HCT116 (cell line): ENCODE measurements at regions not wholly inside any gene's neighbourhood (a gene's known extent, or its start where the extent isn't known, plus 50 kb on each side); places are given as distances from the start of the nearest gene placed in this dataset.

Experiments used
- ATAC-seq: fragments of 200-7000 bp; cut with Tn5 transposase; 2 replicates; pipeline ENCODE4 v1.9.1; 2020; ENCODE audit warnings: mild to moderate bottlenecking, moderate library complexity
- BruUV-seq: library from RNA; stranded (reverse); fragments of 400-500 nt; replicated peaks from 2 replicates; lab custom pipeline; 2021; lab: Mats Ljungman, UMichigan
- CTCF ChIA-PET: fragments of 300-600 bp; sonication (Branson Sonifier 250); formaldehyde crosslinking; loops from one replicate; lab custom pipeline; 2021; ENCODE audit warnings: antibody characterized with exemption; lab: Charles Lee
- POLR2A ChIA-PET: fragments of 300-600, 350-600 bp; sonication (Branson Sonifier 250); formaldehyde crosslinking; loops from one replicate; lab custom pipeline; 2021; ENCODE audit warnings: antibody characterized with exemption; lab: Charles Lee
- RAD21 ChIA-PET, 2 experiments: fragments of 300-600 bp; sonication (Branson Sonifier 250); formaldehyde crosslinking; loops; one replicate each; lab custom pipeline; 2023; ENCODE audit warnings: low total read pairs in 2 of 2; ENCODE audit not compliant: uncharacterized antibody in 2 of 2, unreplicated experiment in 2 of 2, low non-redundant PET in 1 of 2; lab: Charles Lee
- DNase-seq: peaks from one replicate; pipeline ENCODE4 v3.0.0-alpha.2; 2010; ENCODE audit warnings: low read depth, low spot score
- H2AFZ ChIP-seq: fragments of 200-600 bp; shearing (Covaris generic), sonication (generic); 2 replicates; pipeline ENCODE4 v1.6.1; 2017; ENCODE audit warnings: low read depth, mixed run types, mixed read lengths, antibody characterized with exemption, low read length; ENCODE audit not compliant: poor library complexity, severe bottlenecking
- H3K27ac ChIP-seq: 2 replicates; pipeline ENCODE4 v1.5.1; 2012; ENCODE audit warnings: low read depth, low read length
- H3K27me3 ChIP-seq: fragments of 200-600 bp; sonication (generic); 2 replicates; pipeline ENCODE4 v1.6.1; 2016; ENCODE audit warnings: mixed run types, low read length, mixed read lengths; ENCODE audit not compliant: insufficient read depth
- H3K36me3 ChIP-seq, 2 experiments: fragments of 200-500 bp in 1 of 2; fragments of 200-600 bp in 1 of 2; sonication (Bioruptor generic) in 1 of 2; sonication (generic) in 1 of 2; 2 replicates each; pipeline versions ENCODE4 v1.5.1 to v1.6.1; 2014 to 2016; ENCODE audit warnings: low read length in 2 of 2, inconsistent platforms in 1 of 2, mixed read lengths in 1 of 2, mixed run types in 1 of 2; ENCODE audit not compliant: insufficient read depth in 2 of 2, control insufficient read depth in 1 of 2
- H3K4me1 ChIP-seq, 2 experiments: fragments of 200-600 bp in 1 of 2; sonication (generic) in 1 of 2; 2 replicates each; pipeline versions ENCODE4 v1.5.1 to v1.6.1; 2012 to 2017; ENCODE audit warnings: low read length in 2 of 2, inconsistent platforms in 1 of 2, mild to moderate bottlenecking in 1 of 2, mixed read lengths in 1 of 2, mixed run types in 1 of 2, moderate library complexity in 1 of 2; ENCODE audit not compliant: insufficient read depth in 2 of 2, control insufficient read depth in 1 of 2
- H3K4me2 ChIP-seq: fragments of 200-600 bp; sonication (generic); 2 replicates; pipeline ENCODE4 v1.6.1; 2017; ENCODE audit warnings: mixed run types, low read length, mixed read lengths
- H3K4me3 ChIP-seq, 2 experiments: fragments of 200-600 bp in 1 of 2; sonication (generic) in 1 of 2; replicated peaks in 1 of 2; 2 replicates each; pipeline ENCODE4 v1.5.1; 2011 to 2016; ENCODE audit warnings: low read length in 2 of 2, control low read depth in 1 of 2, low read depth in 1 of 2, mild to moderate bottlenecking in 1 of 2, mixed read lengths in 1 of 2, mixed run types in 1 of 2
- H3K79me2 ChIP-seq: fragments of 200-600 bp; sonication (generic); 2 replicates; pipeline ENCODE4 v1.6.1; 2017; ENCODE audit warnings: mild to moderate bottlenecking, mixed run types, low read length, moderate library complexity, mixed read lengths; ENCODE audit not compliant: insufficient read depth
- H3K9ac ChIP-seq: fragments of 200-600 bp; sonication (generic); 2 replicates; pipeline ENCODE4 v1.6.1; 2016; ENCODE audit warnings: low read length, mixed read lengths
- H3K9me2 ChIP-seq: fragments of 200-600 bp; sonication (generic), shearing (Covaris generic); 2 replicates; pipeline ENCODE4 v1.6.1; 2017; ENCODE audit warnings: mixed run types, mild to moderate bottlenecking, moderate library complexity; ENCODE audit not compliant: insufficient read depth
- H3K9me3 ChIP-seq, 2 experiments: fragments of 200-500 bp in 1 of 2; fragments of 200-600 bp in 1 of 2; sonication (Bioruptor generic) in 1 of 2; sonication (generic) in 1 of 2; 2 replicates each; pipeline ENCODE4 v1.6.1; 2014 to 2017; ENCODE audit warnings: low read length in 2 of 2, mixed read lengths in 2 of 2, inconsistent platforms in 1 of 2, low read depth in 1 of 2, mild to moderate bottlenecking in 1 of 2, mixed run types in 1 of 2, moderate library complexity in 1 of 2; ENCODE audit not compliant: control insufficient read depth in 1 of 2, insufficient read depth in 1 of 2
- H4K20me1 ChIP-seq: fragments of 200-600 bp; sonication (generic), shearing (Covaris generic); 2 replicates; pipeline ENCODE4 v1.6.1; 2017; ENCODE audit warnings: mixed run types, mild to moderate bottlenecking, moderate library complexity; ENCODE audit not compliant: insufficient read depth
- EGR1 ChIP-seq: IDR thresholded peaks from 2 replicates; pipeline ENCODE4 v1.6.1; 2012; ENCODE audit warnings: low read depth
- EZH2 ChIP-seq: fragments of 200-600 bp; sonication (generic); IDR thresholded peaks from 2 replicates; pipeline ENCODE4 v1.6.1; 2017; ENCODE audit warnings: antibody characterized with exemption, mixed run types
- EZH2phosphoT487 ChIP-seq: fragments of 200-600 bp; IDR thresholded peaks from 2 replicates; pipeline ENCODE4 v1.6.1; 2018; ENCODE audit warnings: antibody characterized with exemption, borderline replicate concordance
- FOSL1 ChIP-seq: IDR thresholded peaks from 2 replicates; pipeline ENCODE4 v1.6.1; 2012; ENCODE audit warnings: low read depth
- POLR2A ChIP-seq: IDR thresholded peaks from 2 replicates; pipeline ENCODE4 v1.7.0; 2011; ENCODE audit warnings: borderline replicate concordance; ENCODE audit not compliant: insufficient read depth, insufficient read length; ENCODE audit errors: extremely low read depth
- SP1 ChIP-seq: IDR thresholded peaks from 2 replicates; pipeline ENCODE4 v1.6.1; 2012; ENCODE audit warnings: low read depth
- YY1 ChIP-seq: IDR thresholded peaks from 2 replicates; pipeline ENCODE4 v1.6.1; 2011; ENCODE audit warnings: low read length, low read depth, moderate library complexity, mild to moderate bottlenecking; ENCODE audit not compliant: insufficient replicate concordance; ENCODE audit errors: extremely low read depth
- ZNF274 ChIP-seq: fragments of 200-500 bp; sonication (Bioruptor generic); IDR thresholded peaks from 2 replicates; pipeline ENCODE4 v1.6.1; 2014; ENCODE audit warnings: mild to moderate bottlenecking, low read depth, low read length, inconsistent platforms
- intact Hi-C: fragments of 100-400 bp; cut with micrococcal nuclease; formaldehyde crosslinking; loops from 2 replicates; pipeline ENCODE4 v1.10.0; 2022
- TF ChIP-seq, protein P1 (sequence below), 3 experiments: fragments of 200-600 bp in 1 of 3; sonication (generic) in 1 of 3; IDR thresholded peaks in 2 of 3; conservative IDR thresholded peaks in 1 of 3; 2 replicates each; pipeline ENCODE4 v1.5.1; 2012 to 2017; ENCODE audit warnings: low read depth in 2 of 3, low read length in 2 of 3, antibody characterized with exemption in 1 of 3, borderline replicate concordance in 1 of 3, control low read depth in 1 of 3, mild to moderate bottlenecking in 1 of 3, mixed read lengths in 1 of 3, mixed run types in 1 of 3, moderate library complexity in 1 of 3; ENCODE audit not compliant: insufficient read depth in 1 of 3
- TF ChIP-seq, protein P2 (sequence below): IDR thresholded peaks from 2 replicates; pipeline ENCODE4 v1.6.1; 2012; ENCODE audit warnings: low read depth

DNA sequence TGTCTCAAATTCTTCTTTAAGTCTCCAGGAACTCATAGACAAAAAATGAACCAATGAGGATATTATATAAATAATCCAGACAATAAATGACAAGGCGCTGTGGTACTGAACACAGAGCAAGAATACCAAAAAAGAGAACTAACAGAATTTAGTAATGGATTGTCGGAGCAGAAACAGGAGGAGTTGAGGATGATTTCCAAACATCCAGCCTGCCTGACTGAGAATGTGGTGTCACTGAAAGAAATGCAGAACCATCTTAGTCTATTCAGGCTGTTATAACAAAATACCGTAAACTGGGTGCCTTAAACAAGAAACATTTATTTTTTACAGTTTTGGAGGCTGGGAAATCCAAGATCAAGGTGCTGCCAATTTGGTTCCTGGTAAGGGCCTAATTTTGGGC, 79.7 kb downstream of the RGS2 start:
- H3K4me3 ChIP-seq: no peak overlapping the region
- TF ChIP-seq POLR2A (no peak), EZH2phosphoT487 (no peak), EGR1 (no peak), YY1 (no peak), ZNF274 (no peak), EZH2 (no peak)
- TF ChIP-seq, protein P1, sequence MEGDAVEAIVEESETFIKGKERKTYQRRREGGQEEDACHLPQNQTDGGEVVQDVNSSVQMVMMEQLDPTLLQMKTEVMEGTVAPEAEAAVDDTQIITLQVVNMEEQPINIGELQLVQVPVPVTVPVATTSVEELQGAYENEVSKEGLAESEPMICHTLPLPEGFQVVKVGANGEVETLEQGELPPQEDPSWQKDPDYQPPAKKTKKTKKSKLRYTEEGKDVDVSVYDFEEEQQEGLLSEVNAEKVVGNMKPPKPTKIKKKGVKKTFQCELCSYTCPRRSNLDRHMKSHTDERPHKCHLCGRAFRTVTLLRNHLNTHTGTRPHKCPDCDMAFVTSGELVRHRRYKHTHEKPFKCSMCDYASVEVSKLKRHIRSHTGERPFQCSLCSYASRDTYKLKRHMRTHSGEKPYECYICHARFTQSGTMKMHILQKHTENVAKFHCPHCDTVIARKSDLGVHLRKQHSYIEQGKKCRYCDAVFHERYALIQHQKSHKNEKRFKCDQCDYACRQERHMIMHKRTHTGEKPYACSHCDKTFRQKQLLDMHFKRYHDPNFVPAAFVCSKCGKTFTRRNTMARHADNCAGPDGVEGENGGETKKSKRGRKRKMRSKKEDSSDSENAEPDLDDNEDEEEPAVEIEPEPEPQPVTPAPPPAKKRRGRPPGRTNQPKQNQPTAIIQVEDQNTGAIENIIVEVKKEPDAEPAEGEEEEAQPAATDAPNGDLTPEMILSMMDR (IDR thresholded peaks at IDR 0.05 in 2 of 3, conservative IDR thresholded peaks at IDR 0.05 in 1 of 3; ENCODE audit: borderline replicate concordance in 1 of 3, insufficient read depth in 1 of 3, low read depth in 2 of 3, low read length in 2 of 3): no peak
- no peak overlapping the region for H3K4me2 ChIP-seq
- DNase-seq (no peak), ATAC-seq (no peak)
- H3K36me3 ChIP-seq: no peaks in the 10 kb centered on the region
- no peaks in the 10 kb centered on the region for H3K9me3 ChIP-seq
- CTCF ChIA-PET: no interaction called here
- H4K20me1 ChIP-seq: no peaks in the 10 kb centered on the region
- POLR2A ChIA-PET: no interaction called here
- no peaks in the 10 kb centered on the region for H3K9me2 ChIP-seq
- RAD21 ChIA-PET: no interaction called here
- H2AFZ ChIP-seq: no peak overlapping the region
- H3K27ac ChIP-seq: no peak overlapping the region
- BruUV-seq: no TSS peak
- H3K27me3 ChIP-seq: no peaks in the 10 kb centered on the region
- no peaks in the 10 kb centered on the region for H3K79me2 ChIP-seq
- intact Hi-C loops: no loop called here
- no peak overlapping the region for H3K9ac ChIP-seq
- no peaks in the 10 kb centered on the region for H3K4me1 ChIP-seq

DNA sequence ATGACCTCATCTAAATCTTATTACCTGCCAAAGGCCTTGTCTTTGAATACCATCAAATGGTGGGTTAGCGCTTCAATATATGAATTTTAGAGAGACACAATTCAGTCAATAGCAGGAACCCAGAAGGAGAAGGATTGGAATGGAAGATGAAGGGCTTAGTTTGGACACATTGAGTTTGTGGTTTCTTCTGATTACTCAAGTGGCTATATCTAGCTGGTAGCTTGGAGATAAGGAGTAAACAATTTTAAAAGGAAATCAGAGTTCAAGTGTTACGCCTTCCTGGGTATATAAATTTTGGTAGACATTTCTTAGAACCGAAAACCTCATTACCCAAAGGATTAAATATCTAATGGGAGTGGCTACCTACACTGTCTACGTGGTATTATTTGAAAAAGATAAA, 80.2 kb downstream of the RGS2 start:
- H3K27me3 ChIP-seq: no peaks in the 10 kb centered on the region
- no peaks in the 10 kb centered on the region for H3K9me2 ChIP-seq
- no peak overlapping the region for H3K9ac ChIP-seq
- no peaks in the 10 kb centered on the region for H3K79me2 ChIP-seq
- ChIA-PET POLR2A (no interaction called here), RAD21 (no interaction called here), CTCF (no interaction called here)
- no peaks in the 10 kb centered on the region for H3K36me3 ChIP-seq
- no peak overlapping the region for H3K4me3 ChIP-seq
- no peak overlapping the region for H2AFZ ChIP-seq
- intact Hi-C loops: no loop called here
- no peaks in the 10 kb centered on the region for H3K4me1 ChIP-seq
- H3K27ac ChIP-seq: no peak overlapping the region
- ATAC-seq (no peak), DNase-seq (no peak)
- no peak overlapping the region for H3K4me2 ChIP-seq
- no peaks in the 10 kb centered on the region for H4K20me1 ChIP-seq
- no TSS peak for BruUV-seq
- H3K9me3 ChIP-seq: no peaks in the 10 kb centered on the region
- TF ChIP-seq, protein P2, sequence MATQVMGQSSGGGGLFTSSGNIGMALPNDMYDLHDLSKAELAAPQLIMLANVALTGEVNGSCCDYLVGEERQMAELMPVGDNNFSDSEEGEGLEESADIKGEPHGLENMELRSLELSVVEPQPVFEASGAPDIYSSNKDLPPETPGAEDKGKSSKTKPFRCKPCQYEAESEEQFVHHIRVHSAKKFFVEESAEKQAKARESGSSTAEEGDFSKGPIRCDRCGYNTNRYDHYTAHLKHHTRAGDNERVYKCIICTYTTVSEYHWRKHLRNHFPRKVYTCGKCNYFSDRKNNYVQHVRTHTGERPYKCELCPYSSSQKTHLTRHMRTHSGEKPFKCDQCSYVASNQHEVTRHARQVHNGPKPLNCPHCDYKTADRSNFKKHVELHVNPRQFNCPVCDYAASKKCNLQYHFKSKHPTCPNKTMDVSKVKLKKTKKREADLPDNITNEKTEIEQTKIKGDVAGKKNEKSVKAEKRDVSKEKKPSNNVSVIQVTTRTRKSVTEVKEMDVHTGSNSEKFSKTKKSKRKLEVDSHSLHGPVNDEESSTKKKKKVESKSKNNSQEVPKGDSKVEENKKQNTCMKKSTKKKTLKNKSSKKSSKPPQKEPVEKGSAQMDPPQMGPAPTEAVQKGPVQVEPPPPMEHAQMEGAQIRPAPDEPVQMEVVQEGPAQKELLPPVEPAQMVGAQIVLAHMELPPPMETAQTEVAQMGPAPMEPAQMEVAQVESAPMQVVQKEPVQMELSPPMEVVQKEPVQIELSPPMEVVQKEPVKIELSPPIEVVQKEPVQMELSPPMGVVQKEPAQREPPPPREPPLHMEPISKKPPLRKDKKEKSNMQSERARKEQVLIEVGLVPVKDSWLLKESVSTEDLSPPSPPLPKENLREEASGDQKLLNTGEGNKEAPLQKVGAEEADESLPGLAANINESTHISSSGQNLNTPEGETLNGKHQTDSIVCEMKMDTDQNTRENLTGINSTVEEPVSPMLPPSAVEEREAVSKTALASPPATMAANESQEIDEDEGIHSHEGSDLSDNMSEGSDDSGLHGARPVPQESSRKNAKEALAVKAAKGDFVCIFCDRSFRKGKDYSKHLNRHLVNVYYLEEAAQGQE: no peak
- TF ChIP-seq, protein P1 (IDR thresholded peaks at IDR 0.05 in 2 of 3, conservative IDR thresholded peaks at IDR 0.05 in 1 of 3; ENCODE audit: borderline replicate concordance in 1 of 3, insufficient read depth in 1 of 3, low read depth in 2 of 3, low read length in 2 of 3): no peak
- no peak for TF ChIP-seq SP1
- no peak for TF ChIP-seq POLR2A
- no peak for TF ChIP-seq FOSL1
